ENCODE measurements at regions not wholly inside any gene's neighbourhood (a gene's known extent, or its start where the extent isn't known, plus 50 kb on each side); places are given as distances from the start of the nearest gene placed in this dataset.

- Histone ChIP-seq H2BK12ac (ENCODE audit: insufficient read length, low read depth, low read length) (no peak overlapping the region), H3K9ac (ENCODE audit: extremely low read depth, insufficient read length, low read length) (no peak overlapping the region), H3K23me2 (ENCODE audit: insufficient read length, low read depth, low read length, poor library complexity, severe bottlenecking) (no peaks in the 10 kb centered on the region), H2BK120ac (ENCODE audit: low read depth, low read length, poor library complexity, severe bottlenecking) (no peak overlapping the region), H3K18ac (ENCODE audit: insufficient read length, low read depth, low read length) (no peak overlapping the region), H3K4me2 (ENCODE audit: insufficient read depth, insufficient read length, low read length) (no peak overlapping the region), H3K27me3 (ENCODE audit: insufficient read depth, low read length) (no peaks in the 10 kb centered on the region), H3K4me1 (ENCODE audit: insufficient read depth, low read length) (no peaks in the 10 kb centered on the region), H3K79me2 (ENCODE audit: insufficient read depth, low read length) (no peaks in the 10 kb centered on the region), H2AFZ (ENCODE audit: low read length) (no peak overlapping the region), H4K20me1 (ENCODE audit: control insufficient read depth, insufficient read depth, insufficient read length) (no peaks in the 10 kb centered on the region), H3K4ac (ENCODE audit: low read depth, low read length) (no peak overlapping the region), H2BK5ac (ENCODE audit: insufficient read length, low read length) (no peak overlapping the region), H3K56ac (ENCODE audit: insufficient read length, low read depth, low read length) (no peak overlapping the region), H3K27ac (ENCODE audit: insufficient read length, low read depth, low read length) (no peak overlapping the region), H4K8ac (replicated peaks; ENCODE audit: insufficient read length, low read depth, low read length) (no peak overlapping the region), H3K14ac (ENCODE audit: insufficient read depth, low read length) (no peak overlapping the region), H3K79me1 (ENCODE audit: insufficient read depth, low read depth, low read length, poor library complexity, severe bottlenecking) (no peaks in the 10 kb centered on the region), H2BK15ac (ENCODE audit: low read depth, low read length) (no peak overlapping the region), H2AK5ac (ENCODE audit: insufficient read length, low read length) (no peak overlapping the region), H2BK20ac (ENCODE audit: low read depth, low read length, poor library complexity, severe bottlenecking) (no peak overlapping the region), H4K91ac (ENCODE audit: insufficient read length, low read depth, low read length) (no peak overlapping the region), H3K23ac (ENCODE audit: insufficient read length, low read depth, low read length) (no peak overlapping the region), H4K5ac (ENCODE audit: insufficient read length, low read depth, low read length) (no peak overlapping the region), H3K9me3 (ENCODE audit: control insufficient read depth, low read depth, low read length) (no peaks in the 10 kb centered on the region), H3T11ph (ENCODE audit: low read length) (no peak overlapping the region)
- H3K4me1 Mint-ChIP-seq = peaks cover 8 to 9% of the 10 kb centered on the region in 2 experiments
- DNase-seq = no peak
- no CpG with 5 or more reads among the region's 2 CpGs for WGBS (ENCODE audit: extremely low coverage, insufficient read length, low lambda C conversion rate)
- no peak overlapping the region for H3K27ac Mint-ChIP-seq
- no peaks in the 10 kb centered on the region for H3K27me3 Mint-ChIP-seq (ENCODE audit: low read depth)
- peaks cover 0 to 1% of the 10 kb centered on the region in 2 experiments; a peak in 1 of 5 replicates for H3K9me3 Mint-ChIP-seq
- TF ChIP-seq CTCF (conservative IDR thresholded peaks at IDR 0.05) = no peak
- H3K4me3 Mint-ChIP-seq = no peak overlapping the region
- no peaks in the 10 kb centered on the region; a peak in 1 of 7 replicates for H3K36me3 Mint-ChIP-seq (ENCODE audit: insufficient read depth in 1 of 3, low read depth in 3 of 3)
These were observed 387.7 kb downstream of the QKI start for GRCh38 chr6:163802267-163802666.

Data from H9 (cell line).